GM12891 (cell line): ENCODE measurements at regions not wholly inside any gene's neighbourhood (a gene's known extent, or its start where the extent isn't known, plus 50 kb on each side); places are given as distances from the start of the nearest gene placed in this dataset.

Source experiments
- DNase-seq: peaks from one replicate; pipeline ENCODE4 v3.0.0; 2011; ENCODE audit warnings: low spot score; ENCODE audit not compliant: insufficient read length
- FAIRE-seq: peaks from 2 replicates; lab custom pipeline; 2011; peaks lifted over from hg19 to GRCh38; lab: Jason Lieb, UNC
- PAX5 ChIP-seq: IDR thresholded peaks from 2 replicates; pipeline ENCODE4 v1.6.1; 2011; ENCODE audit warnings: low read length, moderate library complexity, mild to moderate bottlenecking; ENCODE audit not compliant: insufficient read depth, severe bottlenecking
- POLR2A ChIP-seq: IDR thresholded peaks from 2 replicates; pipeline ENCODE4 v1.6.1; 2011; ENCODE audit warnings: low read depth, low read length, control low read depth
- POLR2AphosphoS5 ChIP-seq: IDR thresholded peaks from 2 replicates; pipeline ENCODE4 v1.6.1; 2011; ENCODE audit warnings: low read depth, low read length, control low read depth
- POU2F2 ChIP-seq: IDR thresholded peaks from 2 replicates; pipeline ENCODE4 v1.6.1; 2011; ENCODE audit warnings: low read depth, mild to moderate bottlenecking, control low read depth, low read length, moderate library complexity
- SPI1 ChIP-seq: IDR thresholded peaks from 2 replicates; pipeline ENCODE4 v1.6.1; 2011; ENCODE audit warnings: low read depth, low read length, control low read depth
- TAF1 ChIP-seq: IDR thresholded peaks from 2 replicates; pipeline ENCODE4 v1.6.1; 2011; ENCODE audit warnings: low read depth, low read length, control low read depth

GRCh38 chr10:117944676-117945447 lies 101.9 kb downstream of the RAB11FIP2 start:
- FAIRE-seq (no peak), DNase-seq (no peak)
- TF ChIP-seq SPI1 (peak; percentile 50), POLR2A (no peak)

DNA sequence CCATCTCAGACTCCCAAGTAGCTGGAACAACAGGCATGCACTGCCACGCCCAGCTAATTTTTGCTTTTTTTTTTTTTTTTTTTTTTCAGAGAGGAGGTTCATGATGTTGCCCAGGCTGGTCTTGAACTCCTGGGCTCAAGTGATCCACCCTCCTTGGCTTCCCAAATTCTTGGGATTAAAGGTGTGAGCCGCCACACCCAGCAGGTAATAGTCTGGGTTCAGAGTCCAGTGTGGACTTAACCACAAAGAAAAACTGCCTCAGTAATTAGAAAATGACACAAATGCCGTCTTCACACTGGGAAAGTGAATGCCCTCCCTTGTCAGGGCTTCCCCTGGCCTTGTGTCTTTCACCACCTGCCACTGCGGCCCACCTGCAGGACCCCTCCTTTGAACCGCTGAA lies 101.1 kb downstream of the RAB11FIP2 start:
- FAIRE-seq (no peak), DNase-seq (no peak)
- TF ChIP-seq TAF1 (no peak), PAX5 (no peak), POLR2AphosphoS5 (no peak), POU2F2 (no peak), SPI1 (no peak), POLR2A (no peak)

DNA sequence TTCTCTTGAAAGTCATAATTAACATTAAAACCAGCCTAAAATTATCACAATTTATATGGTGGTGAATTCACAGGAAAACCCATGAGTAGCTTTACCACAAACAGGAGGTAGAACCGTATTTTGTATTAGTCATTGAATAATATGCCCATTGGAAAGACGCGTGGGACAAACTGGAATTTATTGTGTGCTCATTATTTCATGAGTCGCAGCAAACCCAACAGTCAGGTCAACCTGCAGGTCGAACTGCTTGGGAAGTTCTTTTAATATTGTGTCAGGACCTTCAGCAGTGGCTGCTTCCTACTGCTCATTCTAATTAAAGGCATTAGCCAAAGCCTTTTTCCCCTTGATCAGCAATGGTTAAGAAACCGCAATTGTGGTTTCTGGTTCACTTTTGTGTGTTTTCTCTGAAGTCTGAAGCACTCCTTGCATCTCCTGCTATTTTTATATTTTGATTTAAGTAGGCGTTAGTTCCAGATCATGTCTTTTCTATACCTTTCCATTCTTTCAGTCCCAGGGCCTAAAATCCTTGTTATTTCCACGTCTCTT lies 100.1 kb downstream of the RAB11FIP2 start:
- no peak for TF ChIP-seq TAF1
- TF ChIP-seq PAX5: no peak
- TF ChIP-seq POU2F2: no peak
- TF ChIP-seq POLR2A: no peak
- no peak for TF ChIP-seq SPI1
- DNase-seq (no peak), FAIRE-seq (no peak)

GRCh38 chr10:117948493-117948892 lies 98.2 kb downstream of the RAB11FIP2 start:
- no peak for FAIRE-seq
- no peak for DNase-seq
- TF ChIP-seq SPI1 (no peak), POLR2AphosphoS5 (no peak)

- TF ChIP-seq POLR2AphosphoS5 (no peak), PAX5 (no peak), POU2F2 (no peak), SPI1 (no peak), POLR2A (no peak), TAF1 (no peak)
- FAIRE-seq (no peak), DNase-seq (no peak)
Observed at GRCh38 chr10:117950408-117950807, 96.3 kb downstream of the RAB11FIP2 start.
